GM18505 (cell line): ENCODE measurements at regions not wholly inside any gene's neighbourhood (a gene's known extent, or its start where the extent isn't known, plus 50 kb on each side); places are given as distances from the start of the nearest gene placed in this dataset.

Source experiments
- ATAC-seq: cut with Tn5 transposase; IDR thresholded peaks from one replicate; pipeline ENCODE4 v1.9.1; 2021; ENCODE audit not compliant: unreplicated experiment
- POLR2A ChIP-seq: IDR thresholded peaks from 4 replicates; pipeline ENCODE4 v1.6.1; 2011; ENCODE audit warnings: borderline replicate concordance; ENCODE audit not compliant: insufficient read depth, insufficient read length; ENCODE audit errors: extremely low read depth

DNA sequence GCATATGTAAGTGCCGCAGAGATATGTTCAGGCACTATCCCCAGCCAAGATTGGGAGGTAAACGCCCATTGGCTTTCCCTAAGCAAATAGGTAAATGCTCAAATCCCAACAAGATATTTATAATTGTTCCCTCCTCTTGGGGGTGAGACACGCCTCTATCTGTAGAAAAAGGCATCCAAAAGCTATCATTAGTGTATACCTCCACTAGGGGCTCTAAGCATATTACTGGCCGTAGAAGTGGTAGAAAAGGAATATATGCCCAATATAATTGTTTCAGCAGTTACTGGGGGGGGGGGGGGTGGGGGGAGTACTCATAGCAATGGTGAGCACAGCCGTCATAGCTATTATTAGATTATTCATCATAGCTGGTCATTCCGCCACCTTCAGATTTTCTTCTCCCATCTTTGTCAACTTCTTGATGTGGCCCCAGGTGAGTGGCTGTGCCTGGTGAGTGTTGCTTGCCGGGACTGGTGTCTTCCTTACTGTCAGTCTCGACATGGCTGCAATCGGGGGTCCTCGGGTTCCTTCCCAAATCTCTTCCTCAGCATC, 53.3 kb upstream of the WDR1 start:
- no peak for ATAC-seq

DNA sequence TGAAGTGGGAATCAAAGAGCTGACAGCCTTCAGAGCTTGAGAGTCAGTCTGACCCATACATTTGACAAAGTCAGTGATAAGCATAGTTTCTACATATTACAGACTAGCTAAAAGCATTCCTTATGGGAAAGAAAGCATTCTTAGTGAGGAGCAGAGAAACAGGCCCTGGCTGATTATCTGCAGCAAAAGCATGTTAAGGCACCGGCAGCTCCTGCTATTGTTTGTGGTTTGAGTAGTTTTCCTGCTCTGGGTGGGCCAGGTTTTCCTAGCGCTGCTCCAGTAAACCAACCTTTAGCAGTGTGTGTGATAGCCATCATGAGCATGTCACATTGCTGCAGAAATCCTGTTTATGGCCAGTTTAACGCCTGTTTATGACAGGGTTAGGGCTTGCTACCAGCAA, 51.6 kb upstream of the WDR1 start:
- no peak for ATAC-seq
- TF ChIP-seq POLR2A, result no peak

More for the DNA sequence above, 53.3 kb upstream of the WDR1 start:
- TF ChIP-seq POLR2A, result no peak

DNA sequence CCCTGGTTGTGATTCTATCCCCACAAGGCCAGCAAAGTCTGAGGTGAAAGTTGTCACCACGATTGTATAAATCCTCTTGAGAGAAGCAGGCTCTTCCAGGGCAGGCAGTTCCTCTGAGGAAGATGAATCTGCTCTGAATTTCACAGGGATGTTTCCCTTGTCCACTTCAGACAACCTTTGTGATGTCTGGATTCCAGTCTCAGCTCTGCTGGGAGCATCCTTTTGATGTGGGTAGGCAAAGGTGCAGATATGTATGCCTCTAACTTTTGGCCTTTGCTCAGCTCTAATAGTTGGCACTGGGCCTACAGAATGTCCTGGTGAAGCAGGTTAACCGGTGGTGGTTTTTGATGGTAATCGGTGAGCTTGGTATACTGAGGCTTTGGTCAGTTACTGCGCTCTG, 50.6 kb upstream of the WDR1 start:
- ATAC-seq, result no peak
- no peak for TF ChIP-seq POLR2A
